DND-41 (cell line): ENCODE measurements at regions not wholly inside any gene's neighbourhood (a gene's known extent, or its start where the extent isn't known, plus 50 kb on each side); places are given as distances from the start of the nearest gene placed in this dataset.

Source experiments
- EZH2 ChIP-seq: IDR thresholded peaks from 3 replicates; pipeline ENCODE4 v1.6.1; 2012; ENCODE audit warnings: borderline replicate concordance, low read depth, mild to moderate bottlenecking, moderate library complexity, low read length, inconsistent platforms; ENCODE audit not compliant: severe bottlenecking
- TF ChIP-seq, protein P1 (sequence below): IDR thresholded peaks from 2 replicates; pipeline ENCODE4 v1.5.1; 2012; ENCODE audit warnings: borderline replicate concordance, low read length, moderate library complexity, mild to moderate bottlenecking; ENCODE audit not compliant: poor library complexity, severe bottlenecking; ENCODE audit errors: extremely low read depth

- TF ChIP-seq, protein P1, sequence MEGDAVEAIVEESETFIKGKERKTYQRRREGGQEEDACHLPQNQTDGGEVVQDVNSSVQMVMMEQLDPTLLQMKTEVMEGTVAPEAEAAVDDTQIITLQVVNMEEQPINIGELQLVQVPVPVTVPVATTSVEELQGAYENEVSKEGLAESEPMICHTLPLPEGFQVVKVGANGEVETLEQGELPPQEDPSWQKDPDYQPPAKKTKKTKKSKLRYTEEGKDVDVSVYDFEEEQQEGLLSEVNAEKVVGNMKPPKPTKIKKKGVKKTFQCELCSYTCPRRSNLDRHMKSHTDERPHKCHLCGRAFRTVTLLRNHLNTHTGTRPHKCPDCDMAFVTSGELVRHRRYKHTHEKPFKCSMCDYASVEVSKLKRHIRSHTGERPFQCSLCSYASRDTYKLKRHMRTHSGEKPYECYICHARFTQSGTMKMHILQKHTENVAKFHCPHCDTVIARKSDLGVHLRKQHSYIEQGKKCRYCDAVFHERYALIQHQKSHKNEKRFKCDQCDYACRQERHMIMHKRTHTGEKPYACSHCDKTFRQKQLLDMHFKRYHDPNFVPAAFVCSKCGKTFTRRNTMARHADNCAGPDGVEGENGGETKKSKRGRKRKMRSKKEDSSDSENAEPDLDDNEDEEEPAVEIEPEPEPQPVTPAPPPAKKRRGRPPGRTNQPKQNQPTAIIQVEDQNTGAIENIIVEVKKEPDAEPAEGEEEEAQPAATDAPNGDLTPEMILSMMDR = no peak
- TF ChIP-seq EZH2 = no peak
Observed at GRCh38 chr10:78771808-78772455, 296.8 kb upstream of the ZMIZ1 start.
